ENCODE measurements at regions not wholly inside any gene's neighbourhood (a gene's known extent, or its start where the extent isn't known, plus 50 kb on each side); places are given as distances from the start of the nearest gene placed in this dataset.
A peak's percentile ranks its signal among the peaks of the same experiment; 100 is the strongest.
"Not testable (repeated sequence)": the region's sequence is repeated elsewhere in the genome, so short reads cannot be mapped to it uniquely, and the experiment has no call there.

GRCh38 chr6:27623103-27623502 is 150.2 kb upstream of the ZNF184 start:
- DNase-seq (ENCODE audit: low spot score) = no peak

GRCh38 chr6:27619436-27619835 is 146.5 kb upstream of the ZNF184 start:
- no peak for DNase-seq (ENCODE audit: low spot score)

- DNase-seq (ENCODE audit: low spot score) = no peak
Measured at GRCh38 chr6:27617700-27618689, 145.1 kb upstream of the ZNF184 start.

GRCh38 chr6:27617046-27617687 is 144.3 kb upstream of the ZNF184 start:
- DNase-seq (ENCODE audit: low spot score) = no peak

- no peak for DNase-seq (ENCODE audit: low spot score)
Measured at GRCh38 chr6:27616328-27617045, 143.6 kb upstream of the ZNF184 start.

- DNase-seq (ENCODE audit: low spot score) = no peak
Measured at GRCh38 chr6:27611451-27611850, 138.5 kb upstream of the ZNF184 start.

- DNase-seq (ENCODE audit: low spot score) = peak; percentile 34
Measured at GRCh38 chr6:27608916-27609883, 136.3 kb upstream of the ZNF184 start.

GRCh38 chr6:27605401-27606342 is 132.8 kb upstream of the ZNF184 start:
- DNase-seq (ENCODE audit: low spot score) = no peak

GRCh38 chr6:27604986-27605385 is 132.1 kb upstream of the ZNF184 start:
- no peak for DNase-seq (ENCODE audit: low spot score)

GRCh38 chr6:27601668-27602254 is 128.9 kb upstream of the ZNF184 start:
- no peak for DNase-seq (ENCODE audit: low spot score)

GRCh38 chr6:27599859-27600532 is 127.1 kb upstream of the ZNF184 start:
- DNase-seq (ENCODE audit: low spot score) = no peak

- DNase-seq (ENCODE audit: low spot score) = not testable (repeated sequence)
Measured at GRCh38 chr6:27597031-27597567, 124.2 kb upstream of the ZNF184 start.

GRCh38 chr6:27593861-27594260 is 121.0 kb upstream of the ZNF184 start:
- DNase-seq (ENCODE audit: low spot score) = no peak

GRCh38 chr6:27593200-27593818 is 120.4 kb upstream of the ZNF184 start:
- DNase-seq (ENCODE audit: low spot score) = no peak

- DNase-seq (ENCODE audit: low spot score) = peak; percentile 8
Measured at GRCh38 chr6:27592481-27593199, 119.7 kb upstream of the ZNF184 start.

GRCh38 chr6:27591699-27592480 is 119.0 kb upstream of the ZNF184 start:
- DNase-seq (ENCODE audit: low spot score) = no peak

GRCh38 chr6:27585316-27585715 is 112.4 kb upstream of the ZNF184 start:
- DNase-seq (ENCODE audit: low spot score) = not testable (repeated sequence)

Measured in CD4-positive, alpha-beta T cell treated with Interleukin-2 at 100 ng/mL for 4 hours (primary cell).